HL-60 (cell line): ENCODE measurements at regions not wholly inside any gene's neighbourhood (a gene's known extent, or its start where the extent isn't known, plus 50 kb on each side); places are given as distances from the start of the nearest gene placed in this dataset.
"Not testable (repeated sequence)": the region's sequence is repeated elsewhere in the genome, so short reads cannot be mapped to it uniquely, and the experiment has no call there.

Experiments used
- DNase-seq, 2 experiments: peaks; one replicate each; pipeline ENCODE4 v3.0.0-alpha.2; 2010 to 2020; ENCODE audit warnings: low read depth in 1 of 2, low spot score in 1 of 2
- H3K27ac ChIP-seq: fragments of 250-450 bp; sonication (Bioruptor Pico); replicated peaks from 2 replicates; pipeline ENCODE4 v1.5.1; 2020; ENCODE audit warnings: mild to moderate bottlenecking, moderate library complexity
- H3K27me3 ChIP-seq: fragments of 250-450 bp; sonication (Bioruptor Pico); 2 replicates; pipeline ENCODE4 v1.5.1; 2021; ENCODE audit warnings: mild to moderate bottlenecking, moderate library complexity; ENCODE audit not compliant: insufficient read depth, poor library complexity, severe bottlenecking
- H3K4me3 ChIP-seq: replicated peaks from 2 replicates; pipeline ENCODE4 v1.5.1; 2011; ENCODE audit warnings: mild to moderate bottlenecking, control low read depth, low read length; ENCODE audit not compliant: insufficient read depth
- CTCF ChIP-seq: IDR thresholded peaks from one replicate; pipeline ENCODE4 v1.5.1; 2011; ENCODE audit warnings: low read length, control low read depth, inconsistent platforms; ENCODE audit not compliant: insufficient read depth
- GABPA ChIP-seq: IDR thresholded peaks from 2 replicates; pipeline ENCODE4 v1.6.1; 2012; ENCODE audit warnings: low read depth
- POLR2AphosphoS5 ChIP-seq: IDR thresholded peaks from 2 replicates; pipeline ENCODE4 v1.6.1; 2012; ENCODE audit warnings: low read depth
- REST ChIP-seq: IDR thresholded peaks from 2 replicates; pipeline ENCODE4 v1.6.1; 2012; ENCODE audit warnings: low read depth; ENCODE audit not compliant: insufficient replicate concordance
- SPI1 ChIP-seq: IDR thresholded peaks from 2 replicates; pipeline ENCODE4 v1.6.1; 2012; ENCODE audit warnings: low read depth, mild to moderate bottlenecking, borderline replicate concordance

- Histone ChIP-seq H3K27ac (no peak overlapping the region), H3K4me3 (no peak overlapping the region), H3K27me3 (no peaks in the 10 kb centered on the region)
- no peak for TF ChIP-seq REST
- TF ChIP-seq GABPA: no peak
- peak; percentile 50 for TF ChIP-seq CTCF
- TF ChIP-seq POLR2AphosphoS5: no peak
- peak; percentile 22; the same call in 1 of the 2 replicates for TF ChIP-seq SPI1
- peak in 1 of 2 experiments; percentile 9 for DNase-seq
These were observed 105.1 kb upstream of the HCRTR2 start for GRCh38 chr6:55069132-55069781.

GRCh38 chr6:55082021-55082420, 92.3 kb upstream of the HCRTR2 start:
- no peak overlapping the region for H3K4me3 ChIP-seq
- H3K27me3 ChIP-seq: no peaks in the 10 kb centered on the region
- TF ChIP-seq GABPA: no peak
- TF ChIP-seq REST: no peak
- no peak for TF ChIP-seq POLR2AphosphoS5
- TF ChIP-seq SPI1: no peak
- no peak for TF ChIP-seq CTCF
- H3K27ac ChIP-seq: no peak overlapping the region
- no peak for DNase-seq

GRCh38 chr6:55088011-55088410, 86.3 kb upstream of the HCRTR2 start:
- H3K4me3 ChIP-seq, H3K27me3 ChIP-seq, DNase-seq, H3K27ac ChIP-seq: not testable (repeated sequence)

- no peak for DNase-seq
These were observed 85.4 kb upstream of the HCRTR2 start for GRCh38 chr6:55088902-55089301.

More at GRCh38 chr6:55088902-55089301, 85.4 kb upstream of the HCRTR2 start:
- Histone ChIP-seq H3K27ac (no peak overlapping the region), H3K27me3 (no peaks in the 10 kb centered on the region), H3K4me3 (no peak overlapping the region)
- no peak for TF ChIP-seq SPI1
- TF ChIP-seq GABPA: no peak
- no peak for TF ChIP-seq POLR2AphosphoS5
- TF ChIP-seq CTCF: no peak
- no peak for TF ChIP-seq REST
